ENCODE measurements at regions not wholly inside any gene's neighbourhood (a gene's known extent, or its start where the extent isn't known, plus 50 kb on each side); places are given as distances from the start of the nearest gene placed in this dataset.

DNA sequence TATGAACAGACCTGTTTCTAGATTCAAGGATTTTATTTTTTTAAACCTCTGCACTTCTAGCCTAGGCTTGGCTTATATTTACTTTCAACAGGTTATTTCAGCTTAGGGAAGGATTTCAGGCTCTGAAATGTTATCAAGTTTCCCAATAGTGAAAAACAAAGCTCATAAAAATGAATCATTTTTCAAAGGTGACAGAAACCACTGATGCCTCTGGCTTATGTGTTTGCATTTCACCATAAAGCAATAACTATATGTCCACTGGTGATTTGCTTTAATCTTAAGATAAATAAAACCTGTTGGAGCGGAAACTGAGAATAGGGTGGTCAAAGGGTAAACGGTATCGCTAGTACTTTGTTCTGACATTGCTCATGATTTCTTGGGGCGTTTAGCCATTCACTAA is 141.2 kb upstream of the LRIG1 start:
- ChIA-PET CTCF (no interaction called here), POLR2A (no interaction called here)
- Histone ChIP-seq H3K4me1 (ENCODE audit: control insufficient read depth in 2 of 2, insufficient read depth in 2 of 2, low read length in 2 of 2) (peaks cover 4 to 5% of the 10 kb centered on the region in 2 donors), H3K27me3 (replicated peaks in 1 of 4; ENCODE audit: control extremely low read depth in 1 of 4, control insufficient read depth in 3 of 4, insufficient read depth in 4 of 4, low read length in 3 of 4) (no peaks in the 10 kb centered on the region), H3K4me2 (replicated peaks; ENCODE audit: low read depth, low read length, poor library complexity, severe bottlenecking) (no peak overlapping the region), H4K20me1 (ENCODE audit: control insufficient read depth, insufficient read depth, low read length, poor library complexity, severe bottlenecking) (no peaks in the 10 kb centered on the region), H3K79me2 (ENCODE audit: control insufficient read depth, insufficient read depth, low read length) (no peaks in the 10 kb centered on the region), H3K9me3 (ENCODE audit: control extremely low read depth in 1 of 3, control insufficient read depth in 2 of 3, insufficient read depth in 1 of 3, low read length in 2 of 3) (no peaks in the 10 kb centered on the region), H3K9ac (ENCODE audit: low read length) (no peak overlapping the region), H3K27ac (ENCODE audit: low read length in 2 of 2) (no peak overlapping the region), H2AFZ (ENCODE audit: insufficient read depth, low read depth, low read length, poor library complexity, severe bottlenecking) (no peak overlapping the region), H3K36me3 (replicated peaks in 1 of 2; ENCODE audit: control extremely low read depth in 1 of 2, control insufficient read depth in 1 of 2, extremely low read depth in 1 of 2, insufficient read depth in 2 of 2, low read length in 1 of 2) (no peaks in the 10 kb centered on the region), H3K4me3 (ENCODE audit: control extremely low read depth in 1 of 5, extremely low read depth in 1 of 5, insufficient read depth in 1 of 5, low read depth in 2 of 5, low read length in 4 of 5) (no peak overlapping the region)
- WGBS (ENCODE audit: insufficient coverage) = no CpG with 5 or more reads among the region's 4 CpGs
- Mint-ChIP-seq H3K9me3 (ENCODE audit: insufficient read depth) (peaks cover 4% of the 10 kb centered on the region), H3K4me3 (no peak overlapping the region), H3K4me1 (peaks cover 13% of the 10 kb centered on the region), H3K27me3 (peaks cover 19% of the 10 kb centered on the region), H3K27ac (no peak overlapping the region)
- TF ChIP-seq CTCF (IDR thresholded peaks at IDR 0.05) = no peak
- TF ChIP-seq EZH2 (IDR thresholded peaks at IDR 0.05; ENCODE audit: borderline replicate concordance, insufficient read depth, low read depth, low read length, poor library complexity, severe bottlenecking) = no peak
- DNase-seq (no peak), ATAC-seq (ENCODE audit: low read depth) (no peak)
- intact Hi-C loops (cut with micrococcal nuclease) = no loop called here

GRCh38 chr3:66642484-66642883 is 141.7 kb upstream of the LRIG1 start:
- Mint-ChIP-seq H3K4me3 (no peak overlapping the region), H3K4me1 (peaks cover 13% of the 10 kb centered on the region), H3K27me3 (peaks cover 20% of the 10 kb centered on the region), H3K27ac (no peak overlapping the region), H3K9me3 (ENCODE audit: insufficient read depth) (peaks cover 4% of the 10 kb centered on the region)
- ATAC-seq (ENCODE audit: low read depth) = no peak
- intact Hi-C loops (cut with micrococcal nuclease) = no loop called here
- ChIA-PET POLR2A (no interaction called here), CTCF (no interaction called here)
- H3K4me1 ChIP-seq (ENCODE audit: control insufficient read depth in 2 of 2, insufficient read depth in 2 of 2, low read length in 2 of 2) = peaks cover 4 to 5% of the 10 kb centered on the region in 2 donors
- no peaks in the 10 kb centered on the region for H3K27me3 ChIP-seq (replicated peaks in 1 of 4; ENCODE audit: control extremely low read depth in 1 of 4, control insufficient read depth in 3 of 4, insufficient read depth in 4 of 4, low read length in 3 of 4)
- no peak for TF ChIP-seq EZH2 (IDR thresholded peaks at IDR 0.05; ENCODE audit: borderline replicate concordance, insufficient read depth, low read depth, low read length, poor library complexity, severe bottlenecking)
- TF ChIP-seq CTCF (IDR thresholded peaks at IDR 0.05) = no peak
- no peak for DNase-seq
- H3K4me2 ChIP-seq (replicated peaks; ENCODE audit: low read depth, low read length, poor library complexity, severe bottlenecking) = no peak overlapping the region
- H3K79me2 ChIP-seq (ENCODE audit: control insufficient read depth, insufficient read depth, low read length) = no peaks in the 10 kb centered on the region
- no peak overlapping the region for H3K27ac ChIP-seq (ENCODE audit: low read length in 2 of 2)
- no peaks in the 10 kb centered on the region for H3K36me3 ChIP-seq (replicated peaks in 1 of 2; ENCODE audit: control extremely low read depth in 1 of 2, control insufficient read depth in 1 of 2, extremely low read depth in 1 of 2, insufficient read depth in 2 of 2, low read length in 1 of 2)
- no peaks in the 10 kb centered on the region for H3K9me3 ChIP-seq (ENCODE audit: control extremely low read depth in 1 of 3, control insufficient read depth in 2 of 3, insufficient read depth in 1 of 3, low read length in 2 of 3)
- H2AFZ ChIP-seq (ENCODE audit: insufficient read depth, low read depth, low read length, poor library complexity, severe bottlenecking) = no peak overlapping the region
- H4K20me1 ChIP-seq (ENCODE audit: control insufficient read depth, insufficient read depth, low read length, poor library complexity, severe bottlenecking) = no peaks in the 10 kb centered on the region
- no peak overlapping the region for H3K4me3 ChIP-seq (ENCODE audit: control extremely low read depth in 1 of 5, extremely low read depth in 1 of 5, insufficient read depth in 1 of 5, low read depth in 2 of 5, low read length in 4 of 5)
- 83% methylated on average over 1 of the region's 3 CpGs for WGBS (ENCODE audit: insufficient coverage)
- H3K9ac ChIP-seq (ENCODE audit: low read length) = no peak overlapping the region

Measured in B cell (primary cell).